ENCODE measurements at regions not wholly inside any gene's neighbourhood (a gene's known extent, or its start where the extent isn't known, plus 50 kb on each side); places are given as distances from the start of the nearest gene placed in this dataset.

- DNase-seq: no peak
Measured at GRCh38 chr3:43997316-43997715, 244.4 kb upstream of the TOPAZ1 start.

- no peak for DNase-seq
Measured at GRCh38 chr3:43997788-43998369, 243.8 kb upstream of the TOPAZ1 start.

GRCh38 chr3:43998370-43998835, 243.3 kb upstream of the TOPAZ1 start:
- DNase-seq: no peak

- no peak for DNase-seq
Measured at GRCh38 chr3:43998836-43999727, 242.6 kb upstream of the TOPAZ1 start.

GRCh38 chr3:43999728-44000319, 241.9 kb upstream of the TOPAZ1 start:
- no peak for DNase-seq

- DNase-seq: no peak
Measured at GRCh38 chr3:44000586-44000985, 241.1 kb upstream of the TOPAZ1 start.

GRCh38 chr3:44001072-44001471, 240.6 kb upstream of the TOPAZ1 start:
- no peak for DNase-seq

- no peak for DNase-seq
Measured at GRCh38 chr3:44003801-44004200, 237.9 kb upstream of the TOPAZ1 start.

GRCh38 chr3:44011680-44012079, 230.0 kb upstream of the TOPAZ1 start:
- no peak for DNase-seq

- DNase-seq: no peak
Measured at GRCh38 chr3:44012160-44012899, 229.4 kb upstream of the TOPAZ1 start.

- DNase-seq: no peak
Measured at GRCh38 chr3:44013967-44014366, 227.7 kb upstream of the TOPAZ1 start.

GRCh38 chr3:44015170-44015569, 226.5 kb upstream of the TOPAZ1 start:
- no peak for DNase-seq

GRCh38 chr3:44016818-44017217, 224.9 kb upstream of the TOPAZ1 start:
- no peak for DNase-seq

- DNase-seq: no peak
Measured at GRCh38 chr3:44018926-44019325, 222.8 kb upstream of the TOPAZ1 start.

GRCh38 chr3:44019736-44020135, 221.9 kb upstream of the TOPAZ1 start:
- DNase-seq: no peak

GRCh38 chr3:44020143-44020542, 221.5 kb upstream of the TOPAZ1 start:
- DNase-seq: no peak

- no peak for DNase-seq
Measured at GRCh38 chr3:44021651-44022594, 219.8 kb upstream of the TOPAZ1 start.

- DNase-seq: no peak
Measured at GRCh38 chr3:44023961-44024593, 217.6 kb upstream of the TOPAZ1 start.

- no peak for DNase-seq
Measured at GRCh38 chr3:44026220-44026865, 215.3 kb upstream of the TOPAZ1 start.

GRCh38 chr3:44029100-44029499, 212.6 kb upstream of the TOPAZ1 start:
- no peak for DNase-seq

- no peak for DNase-seq
Measured at GRCh38 chr3:44030285-44030684, 211.4 kb upstream of the TOPAZ1 start.
